DND-41 (cell line): ENCODE measurements at regions not wholly inside any gene's neighbourhood (a gene's known extent, or its start where the extent isn't known, plus 50 kb on each side); places are given as distances from the start of the nearest gene placed in this dataset.

Experiments
- ATAC-seq: fragments of 200-7000 bp; cut with Tn5 transposase; 3 replicates; pipeline ENCODE4 v1.9.1; 2021; ENCODE audit warnings: low read depth; ENCODE audit not compliant: insufficient read depth
- DNase-seq: peaks from one replicate; pipeline ENCODE4 v3.0.0-alpha.2; 2020
- H2AFZ ChIP-seq: 2 replicates; pipeline ENCODE4 v1.6.0; 2012; ENCODE audit warnings: low read depth, low read length
- H3K27ac ChIP-seq: 2 replicates; pipeline ENCODE4 v1.5.1; 2012; ENCODE audit warnings: low read length, inconsistent platforms
- H3K27me3 ChIP-seq: fragments of 200-600 bp; sonication (generic); 2 replicates; pipeline ENCODE4 v1.6.0; 2012; ENCODE audit warnings: low read length, mild to moderate bottlenecking, inconsistent platforms; ENCODE audit not compliant: insufficient read depth, poor library complexity
- H3K36me3 ChIP-seq: 2 replicates; pipeline ENCODE4 v1.5.1; 2012; ENCODE audit warnings: low read length, inconsistent platforms; ENCODE audit not compliant: insufficient read depth
- H3K4me1 ChIP-seq: 2 replicates; pipeline ENCODE4 v1.5.1; 2012; ENCODE audit warnings: mild to moderate bottlenecking, low read length; ENCODE audit not compliant: insufficient read depth
- H3K4me2 ChIP-seq: 2 replicates; pipeline ENCODE4 v1.6.0; 2012; ENCODE audit warnings: mild to moderate bottlenecking, moderate library complexity, low read length, inconsistent platforms; ENCODE audit not compliant: insufficient read depth
- H3K4me3 ChIP-seq, 2 experiments: fragments of 200-600 bp in 1 of 2; shearing (Covaris generic) in 1 of 2; 2 replicates each; pipeline ENCODE4 v1.5.1; 2012 to 2016; ENCODE audit warnings: inconsistent platforms in 2 of 2, low read length in 2 of 2, mild to moderate bottlenecking in 2 of 2, low read depth in 1 of 2, moderate library complexity in 1 of 2
- H3K79me2 ChIP-seq: 2 replicates; pipeline ENCODE4 v1.6.0; 2012; ENCODE audit warnings: low read length, inconsistent platforms; ENCODE audit not compliant: insufficient read depth
- H3K9ac ChIP-seq: 2 replicates; pipeline ENCODE4 v1.6.0; 2012; ENCODE audit warnings: low read depth, mild to moderate bottlenecking, inconsistent platforms, low read length, moderate library complexity
- H3K9me3 ChIP-seq: 2 replicates; pipeline ENCODE4 v1.5.1; 2012; ENCODE audit warnings: low read length, moderate library complexity, mild to moderate bottlenecking, inconsistent platforms; ENCODE audit not compliant: insufficient read depth, severe bottlenecking
- H4K20me1 ChIP-seq: 2 replicates; pipeline ENCODE4 v1.6.0; 2012; ENCODE audit warnings: low read length; ENCODE audit not compliant: insufficient read depth
- EZH2 ChIP-seq: IDR thresholded peaks from 3 replicates; pipeline ENCODE4 v1.6.1; 2012; ENCODE audit warnings: borderline replicate concordance, low read depth, mild to moderate bottlenecking, moderate library complexity, low read length, inconsistent platforms; ENCODE audit not compliant: severe bottlenecking
- TF ChIP-seq, protein P1 (sequence below): IDR thresholded peaks from 2 replicates; pipeline ENCODE4 v1.5.1; 2012; ENCODE audit warnings: borderline replicate concordance, low read length, moderate library complexity, mild to moderate bottlenecking; ENCODE audit not compliant: poor library complexity, severe bottlenecking; ENCODE audit errors: extremely low read depth

DNA sequence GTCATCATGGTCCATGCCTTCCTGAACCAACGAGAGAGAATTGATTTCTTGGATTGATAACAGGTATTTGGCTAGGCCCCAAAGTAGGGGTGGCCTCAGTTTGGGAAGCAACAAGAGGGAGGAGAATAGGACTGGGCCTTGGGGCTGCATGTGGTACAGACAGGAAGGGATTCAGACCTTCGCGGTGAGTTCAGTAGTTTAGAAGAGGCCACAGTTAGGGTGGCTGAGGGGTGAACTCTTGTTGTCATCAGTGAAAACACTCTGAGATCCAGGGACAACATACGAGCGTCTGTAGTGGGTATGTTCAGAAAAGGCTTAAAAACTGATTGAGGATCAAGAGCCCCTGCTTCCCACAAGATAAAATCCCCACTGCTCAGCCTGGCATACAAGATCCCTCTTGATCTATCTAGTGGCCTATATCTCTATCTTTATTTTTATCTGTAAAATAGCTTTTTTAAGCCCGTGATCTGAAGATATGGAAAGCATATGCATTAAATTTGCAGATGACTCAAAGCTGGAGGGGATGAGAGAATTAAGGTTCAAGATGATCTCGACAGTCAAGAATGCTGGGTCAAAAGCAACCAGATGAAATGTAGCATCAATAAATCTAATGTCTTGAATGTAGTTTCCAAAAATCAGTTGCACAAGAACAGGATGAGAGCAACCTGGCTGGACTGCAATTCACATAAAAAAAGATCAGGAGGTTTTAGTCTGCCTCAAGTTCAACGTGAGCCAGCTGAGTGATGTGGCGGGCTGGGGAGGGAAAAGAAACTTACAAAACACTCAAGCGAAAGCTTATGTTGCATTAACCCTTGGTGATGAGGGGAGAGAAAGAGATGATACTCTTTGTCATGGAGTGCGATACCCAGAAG, 221.1 kb upstream of the TLE3 start:
- no peak overlapping the region for H3K27ac ChIP-seq
- ATAC-seq (peak; percentile 40; the same call in 2 of the 3 replicates), DNase-seq (no peak)
- no peak for TF ChIP-seq EZH2
- TF ChIP-seq, protein P1, sequence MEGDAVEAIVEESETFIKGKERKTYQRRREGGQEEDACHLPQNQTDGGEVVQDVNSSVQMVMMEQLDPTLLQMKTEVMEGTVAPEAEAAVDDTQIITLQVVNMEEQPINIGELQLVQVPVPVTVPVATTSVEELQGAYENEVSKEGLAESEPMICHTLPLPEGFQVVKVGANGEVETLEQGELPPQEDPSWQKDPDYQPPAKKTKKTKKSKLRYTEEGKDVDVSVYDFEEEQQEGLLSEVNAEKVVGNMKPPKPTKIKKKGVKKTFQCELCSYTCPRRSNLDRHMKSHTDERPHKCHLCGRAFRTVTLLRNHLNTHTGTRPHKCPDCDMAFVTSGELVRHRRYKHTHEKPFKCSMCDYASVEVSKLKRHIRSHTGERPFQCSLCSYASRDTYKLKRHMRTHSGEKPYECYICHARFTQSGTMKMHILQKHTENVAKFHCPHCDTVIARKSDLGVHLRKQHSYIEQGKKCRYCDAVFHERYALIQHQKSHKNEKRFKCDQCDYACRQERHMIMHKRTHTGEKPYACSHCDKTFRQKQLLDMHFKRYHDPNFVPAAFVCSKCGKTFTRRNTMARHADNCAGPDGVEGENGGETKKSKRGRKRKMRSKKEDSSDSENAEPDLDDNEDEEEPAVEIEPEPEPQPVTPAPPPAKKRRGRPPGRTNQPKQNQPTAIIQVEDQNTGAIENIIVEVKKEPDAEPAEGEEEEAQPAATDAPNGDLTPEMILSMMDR = no peak
- H3K4me3 ChIP-seq = no peak overlapping the region
- H2AFZ ChIP-seq = no peak overlapping the region
- H3K9me3 ChIP-seq = no peaks in the 10 kb centered on the region
- H3K4me2 ChIP-seq = no peak overlapping the region
- H3K9ac ChIP-seq = no peak overlapping the region
- no peaks in the 10 kb centered on the region for H3K4me1 ChIP-seq
- H3K79me2 ChIP-seq = no peaks in the 10 kb centered on the region
- H4K20me1 ChIP-seq = no peaks in the 10 kb centered on the region
- H3K27me3 ChIP-seq = no peaks in the 10 kb centered on the region
- no peaks in the 10 kb centered on the region for H3K36me3 ChIP-seq

DNA sequence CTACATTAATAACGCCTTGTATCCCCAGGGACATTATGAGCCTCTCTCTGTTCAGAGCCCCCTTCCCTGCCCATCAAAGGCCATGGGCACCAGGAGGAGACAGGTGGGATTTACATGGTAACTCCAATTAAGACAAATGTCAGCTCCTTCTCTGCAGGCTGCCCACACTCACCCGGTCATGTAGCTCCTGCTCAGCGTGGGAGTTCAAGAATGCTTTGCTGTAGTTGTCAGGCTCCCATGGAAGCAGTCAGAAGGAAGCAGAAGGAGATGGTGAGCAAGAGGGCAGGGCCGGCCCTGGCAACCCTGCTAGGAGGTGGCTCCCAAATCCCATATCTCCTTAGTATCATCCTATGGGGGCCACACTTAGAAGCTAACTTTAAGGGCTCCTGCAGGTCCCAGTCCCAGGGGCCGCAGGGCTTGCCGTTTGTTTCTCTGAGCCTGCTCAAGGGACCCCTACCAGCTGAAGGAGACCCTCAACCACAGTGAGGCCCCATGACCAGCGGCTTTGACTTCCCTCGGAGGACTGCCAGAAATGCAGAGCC, 218.4 kb upstream of the TLE3 start:
- H3K27ac ChIP-seq = no peak overlapping the region
- H3K9me3 ChIP-seq = no peaks in the 10 kb centered on the region
- H3K36me3 ChIP-seq = no peaks in the 10 kb centered on the region
- no peak overlapping the region for H3K4me2 ChIP-seq
- no peaks in the 10 kb centered on the region for H4K20me1 ChIP-seq
- H2AFZ ChIP-seq = no peak overlapping the region
- H3K9ac ChIP-seq = no peak overlapping the region
- H3K4me1 ChIP-seq = peaks cover 8% of the 10 kb centered on the region
- TF ChIP-seq, protein P1 = no peak
- no peak for TF ChIP-seq EZH2
- DNase-seq (no peak), ATAC-seq (no peak)
- H3K4me3 ChIP-seq = no peak overlapping the region
- no peaks in the 10 kb centered on the region for H3K79me2 ChIP-seq
- no peaks in the 10 kb centered on the region for H3K27me3 ChIP-seq

DNA sequence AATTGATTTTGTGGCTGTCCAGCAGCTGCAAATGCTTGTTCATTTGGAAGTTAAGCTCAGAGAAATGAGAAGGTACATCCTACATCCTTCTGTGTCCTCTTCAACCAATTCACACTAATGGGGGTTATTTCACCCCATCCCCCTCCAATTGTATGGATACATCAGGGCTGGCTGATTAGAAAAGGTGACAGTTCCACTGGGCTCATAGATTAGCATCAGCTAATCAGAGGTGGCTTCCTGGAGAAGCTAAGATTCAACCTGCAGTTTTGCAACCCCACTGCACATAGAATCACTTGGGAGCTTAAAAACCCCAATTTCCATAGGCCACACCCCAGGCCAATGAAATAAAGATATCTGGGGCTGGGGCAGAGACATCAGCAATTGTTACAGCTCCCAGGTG, 217.7 kb upstream of the TLE3 start:
- no peak overlapping the region for H2AFZ ChIP-seq
- no peak for TF ChIP-seq EZH2
- TF ChIP-seq, protein P1 = no peak
- no peak overlapping the region for H3K4me3 ChIP-seq
- H3K4me2 ChIP-seq = no peak overlapping the region
- no peaks in the 10 kb centered on the region for H3K9me3 ChIP-seq
- H3K9ac ChIP-seq = no peak overlapping the region
- no peaks in the 10 kb centered on the region for H3K79me2 ChIP-seq
- H3K4me1 ChIP-seq = peaks cover 8% of the 10 kb centered on the region
- no peaks in the 10 kb centered on the region for H3K27me3 ChIP-seq
- H3K36me3 ChIP-seq = no peaks in the 10 kb centered on the region
- DNase-seq (no peak), ATAC-seq (no peak)
- H3K27ac ChIP-seq = no peak overlapping the region
- no peaks in the 10 kb centered on the region for H4K20me1 ChIP-seq
